BLaER1 (cell line): ENCODE measurements at regions not wholly inside any gene's neighbourhood (a gene's known extent, or its start where the extent isn't known, plus 50 kb on each side); places are given as distances from the start of the nearest gene placed in this dataset.

ENCODE experiments used
- H3K27ac ChIP-seq: shearing (Covaris generic); formaldehyde crosslinking; 2 replicates; pipeline ENCODE4 v1.8.1; 2022
- H3K27me3 ChIP-seq: shearing (Covaris generic); formaldehyde crosslinking; 2 replicates; pipeline ENCODE4 v1.8.1; 2022
- H3K36me3 ChIP-seq: shearing (Covaris generic); formaldehyde crosslinking; 2 replicates; pipeline ENCODE4 v1.8.1; 2022
- H3K4me1 ChIP-seq: shearing (Covaris generic); formaldehyde crosslinking; 2 replicates; pipeline ENCODE4 v1.8.1; 2022
- H3K4me2 ChIP-seq: shearing (Covaris generic); formaldehyde crosslinking; 2 replicates; pipeline ENCODE4 v1.8.1; 2022
- H3K4me3 ChIP-seq: shearing (Covaris generic); formaldehyde crosslinking; 2 replicates; pipeline ENCODE4 v1.8.1; 2022
- H3K9ac ChIP-seq: shearing (Covaris generic); formaldehyde crosslinking; 2 replicates; pipeline ENCODE4 v1.8.1; 2022
- H3K9me3 ChIP-seq: shearing (Covaris generic); formaldehyde crosslinking; 2 replicates; pipeline ENCODE4 v1.8.1; 2022
- H4K20me1 ChIP-seq: shearing (Covaris generic); formaldehyde crosslinking; 2 replicates; pipeline ENCODE4 v1.8.1; 2022
- Cebpa-rat ChIP-seq: shearing (Covaris generic); IDR thresholded peaks from 2 replicates; pipeline ENCODE4 v1.8.1; 2022

DNA sequence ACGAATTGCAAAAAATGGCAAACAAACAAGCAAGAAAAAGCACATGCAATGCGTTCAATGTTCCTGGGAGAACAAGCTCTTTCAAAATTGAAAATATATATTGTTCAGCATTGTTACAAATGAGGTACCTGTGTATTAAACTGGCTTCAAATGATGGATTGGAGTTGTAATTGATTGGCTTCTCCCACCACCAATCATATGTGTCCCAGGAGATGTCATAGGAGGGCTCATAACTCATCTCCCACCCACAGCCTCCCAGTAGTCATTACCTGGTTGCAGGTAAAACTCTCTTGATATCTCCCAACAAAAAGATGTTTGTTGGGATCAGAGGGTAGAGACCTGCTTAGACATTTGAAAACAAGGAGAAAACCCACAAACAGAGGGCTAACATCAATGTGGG is 302.9 kb downstream of the BAMBI start:
- Histone ChIP-seq H3K27me3 (no peaks in the 10 kb centered on the region), H3K4me2 (no peak overlapping the region), H3K9me3 (peaks cover 6% of the 10 kb centered on the region; the same call in 1 of the 2 replicates), H3K27ac (no peak overlapping the region), H3K4me1 (peaks cover 31% of the 10 kb centered on the region), H3K9ac (no peak overlapping the region), H3K4me3 (no peak overlapping the region), H4K20me1 (no peaks in the 10 kb centered on the region), H3K36me3 (no peaks in the 10 kb centered on the region)
- TF ChIP-seq Cebpa-rat: no peak

DNA sequence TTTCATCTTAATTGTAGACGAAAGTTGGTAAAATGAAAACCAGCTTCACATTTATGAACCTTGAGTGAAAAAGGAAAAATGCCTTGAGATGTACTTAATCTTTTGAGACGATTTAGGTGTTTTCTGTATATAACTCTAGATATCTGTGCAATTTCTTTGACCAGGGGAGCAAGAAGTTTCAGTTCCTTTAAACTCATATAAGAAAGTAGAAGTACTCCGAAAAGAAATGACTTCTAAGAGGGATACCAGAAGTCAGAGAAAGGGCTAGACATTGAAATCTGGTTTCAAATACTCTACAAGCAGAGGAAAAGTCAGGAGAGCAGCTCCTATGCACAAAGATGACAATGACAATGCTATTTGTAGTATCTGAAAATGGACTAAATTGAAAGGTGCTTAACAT is 303.7 kb downstream of the BAMBI start:
- H3K9ac ChIP-seq: no peak overlapping the region
- H3K4me2 ChIP-seq: peak overlapping the region; percentile 20; the same call in 1 of the 2 replicates
- H3K4me1 ChIP-seq: peaks cover 37% of the 10 kb centered on the region
- no peak overlapping the region for H3K27ac ChIP-seq
- H3K4me3 ChIP-seq: no peak overlapping the region
- H3K9me3 ChIP-seq: peaks cover 6% of the 10 kb centered on the region; the same call in 1 of the 2 replicates
- H4K20me1 ChIP-seq: no peaks in the 10 kb centered on the region
- TF ChIP-seq Cebpa-rat: no peak
- H3K27me3 ChIP-seq: no peaks in the 10 kb centered on the region
- no peaks in the 10 kb centered on the region for H3K36me3 ChIP-seq

DNA sequence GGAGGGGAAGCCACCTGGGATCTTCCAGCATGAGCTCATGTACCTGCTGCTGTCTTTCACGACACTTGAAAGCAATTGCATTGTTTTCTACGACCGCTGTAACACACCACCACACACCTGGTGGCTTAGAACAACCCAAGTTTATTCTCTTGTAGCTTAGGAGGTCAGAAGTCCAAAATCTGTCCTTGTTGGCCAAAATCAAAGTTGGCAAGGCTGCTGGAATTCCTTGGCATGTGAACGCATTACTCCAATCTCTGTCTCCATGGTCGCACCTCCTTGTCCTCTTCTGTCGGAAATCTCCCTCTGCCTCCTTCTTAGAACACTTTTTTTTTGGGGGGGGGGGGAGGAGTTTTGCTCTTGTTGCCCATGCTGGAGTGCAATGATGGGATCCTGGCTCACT is 305.7 kb downstream of the BAMBI start:
- H3K9me3 ChIP-seq: no peaks in the 10 kb centered on the region
- no peaks in the 10 kb centered on the region for H3K27me3 ChIP-seq
- TF ChIP-seq Cebpa-rat: no peak
- no peak overlapping the region for H3K4me2 ChIP-seq
- no peak overlapping the region for H3K4me3 ChIP-seq
- H3K36me3 ChIP-seq: no peaks in the 10 kb centered on the region
- H3K27ac ChIP-seq: no peak overlapping the region
- peaks cover 46% of the 10 kb centered on the region for H3K4me1 ChIP-seq
- H4K20me1 ChIP-seq: no peaks in the 10 kb centered on the region
- H3K9ac ChIP-seq: no peak overlapping the region

DNA sequence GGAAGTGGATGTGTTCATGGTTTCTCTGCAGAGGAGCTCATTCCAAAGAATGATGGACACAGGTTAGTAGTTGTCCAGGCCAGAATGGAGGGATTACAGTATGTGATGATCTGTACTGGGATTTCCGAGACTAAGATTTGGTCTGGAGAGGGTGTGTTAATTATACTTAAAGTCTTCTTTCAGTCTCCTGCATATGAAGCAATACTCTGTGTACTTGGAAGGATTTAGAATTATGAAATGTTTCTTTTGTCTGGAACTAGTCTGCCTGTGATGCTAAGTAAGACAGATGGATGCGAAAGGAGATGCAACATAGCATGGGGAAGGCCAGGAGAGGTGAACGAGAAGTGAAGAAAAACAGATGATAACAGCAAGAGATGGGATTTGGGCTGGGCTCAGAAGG is 305.1 kb upstream of the LYZL1 start:
- H3K27ac ChIP-seq: no peak overlapping the region
- peaks cover 46% of the 10 kb centered on the region for H3K4me1 ChIP-seq
- H3K9me3 ChIP-seq: no peaks in the 10 kb centered on the region
- no peaks in the 10 kb centered on the region for H3K36me3 ChIP-seq
- H3K27me3 ChIP-seq: no peaks in the 10 kb centered on the region
- no peak for TF ChIP-seq Cebpa-rat
- H3K4me2 ChIP-seq: peak overlapping the region; percentile 55
- no peak overlapping the region for H3K4me3 ChIP-seq
- H4K20me1 ChIP-seq: no peaks in the 10 kb centered on the region
- no peak overlapping the region for H3K9ac ChIP-seq

DNA sequence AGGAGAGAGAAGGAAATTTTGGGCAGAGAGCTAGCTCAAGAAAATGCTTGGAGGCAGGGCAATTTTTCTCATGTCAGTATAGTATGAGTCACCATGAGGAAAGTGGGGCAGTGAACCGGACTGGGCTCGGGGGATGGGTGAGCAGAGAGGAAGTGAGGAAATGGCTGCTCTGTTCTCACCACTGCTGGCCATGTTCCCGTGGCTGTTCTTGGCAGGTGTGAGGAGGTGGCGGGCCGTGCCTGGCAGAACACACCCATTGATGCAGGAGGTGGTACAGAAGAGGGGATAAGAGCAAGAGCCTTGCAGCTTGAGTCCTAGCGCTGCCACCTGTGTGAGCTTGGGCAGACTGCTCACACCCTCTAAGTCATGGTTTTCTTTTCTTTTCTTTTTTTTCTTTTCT is 304.4 kb upstream of the LYZL1 start:
- Histone ChIP-seq H3K36me3 (no peaks in the 10 kb centered on the region), H3K4me1 (peaks cover 46% of the 10 kb centered on the region), H3K27ac (no peak overlapping the region), H3K9me3 (no peaks in the 10 kb centered on the region), H3K4me2 (peak overlapping the region; percentile 55), H3K4me3 (no peak overlapping the region), H4K20me1 (no peaks in the 10 kb centered on the region), H3K27me3 (no peaks in the 10 kb centered on the region), H3K9ac (no peak overlapping the region)
- TF ChIP-seq Cebpa-rat: no peak

DNA sequence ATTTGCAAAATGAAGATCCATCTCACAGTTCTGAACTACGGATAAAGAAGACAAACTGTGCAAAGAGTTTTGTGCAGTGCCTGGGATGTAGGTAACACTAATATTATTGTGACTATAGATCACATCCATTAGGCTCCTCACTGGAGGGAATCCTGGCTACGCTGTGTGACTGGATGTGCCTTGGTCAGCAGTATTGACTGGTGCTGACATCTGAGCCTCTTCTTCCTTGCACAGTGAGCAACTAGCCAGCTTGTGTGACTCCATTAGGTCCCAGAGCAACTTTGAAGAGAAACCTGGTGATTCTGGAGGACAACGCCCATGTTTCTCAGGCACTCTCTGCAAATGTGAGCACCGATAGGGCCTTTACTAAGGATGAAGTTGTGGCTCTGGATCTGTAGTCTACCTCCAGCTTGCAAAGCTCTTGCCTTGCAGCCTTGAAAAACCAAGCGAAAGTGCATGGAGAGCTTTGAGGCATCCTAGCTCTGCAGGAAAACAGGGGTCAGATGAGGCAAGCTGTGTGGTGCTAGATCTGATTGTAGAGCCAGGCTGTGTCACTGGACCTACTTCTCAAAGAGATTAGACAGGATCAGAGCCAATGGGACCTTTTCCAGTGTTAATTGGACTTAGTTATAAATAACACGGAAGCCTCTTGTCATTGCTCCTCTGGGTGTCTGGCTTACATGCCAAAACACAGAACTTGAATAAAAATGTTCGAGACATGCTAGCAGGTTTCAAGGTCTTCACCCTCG is 303.6 kb upstream of the LYZL1 start:
- Histone ChIP-seq H3K4me3 (no peak overlapping the region), H3K4me2 (peak overlapping the region; percentile 55), H4K20me1 (no peaks in the 10 kb centered on the region), H3K4me1 (peaks cover 46% of the 10 kb centered on the region), H3K9me3 (no peaks in the 10 kb centered on the region), H3K36me3 (no peaks in the 10 kb centered on the region), H3K27ac (no peak overlapping the region), H3K9ac (no peak overlapping the region), H3K27me3 (no peaks in the 10 kb centered on the region)
- TF ChIP-seq Cebpa-rat: no peak

DNA sequence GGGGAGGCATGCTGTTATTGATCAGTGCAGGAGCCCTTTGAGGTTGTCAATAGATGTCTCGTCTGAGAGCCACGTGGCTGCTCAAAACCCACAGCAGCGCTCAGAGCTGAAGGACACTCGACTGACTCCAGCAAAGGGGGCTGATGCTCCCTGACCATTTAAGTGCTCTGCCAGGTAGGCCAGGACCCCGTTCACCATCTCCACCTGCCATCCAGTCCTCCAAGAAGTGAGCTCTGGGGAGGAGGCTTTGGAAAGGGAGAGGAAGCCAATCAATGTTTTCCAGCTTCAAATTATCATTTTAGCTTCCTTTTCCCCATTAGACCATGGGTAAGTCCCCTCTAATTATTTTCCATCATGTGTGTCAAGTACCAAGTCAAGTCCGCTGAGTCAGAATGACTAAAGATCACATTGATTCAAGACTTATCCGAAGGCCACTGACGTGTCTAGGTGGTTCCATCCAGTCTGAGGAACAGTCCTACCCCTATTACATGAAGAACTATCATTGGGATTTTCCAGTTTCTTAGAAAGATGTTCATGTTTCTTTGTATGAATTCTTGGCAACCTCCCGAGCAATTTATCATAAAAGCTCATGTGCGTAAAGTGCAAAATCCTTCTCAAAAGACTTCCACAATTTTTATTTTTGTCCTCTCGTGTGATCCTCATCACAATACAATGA is 302.6 kb upstream of the LYZL1 start:
- H4K20me1 ChIP-seq: no peaks in the 10 kb centered on the region
- no peaks in the 10 kb centered on the region for H3K36me3 ChIP-seq
- H3K4me3 ChIP-seq: no peak overlapping the region
- H3K4me1 ChIP-seq: peaks cover 39% of the 10 kb centered on the region
- peak overlapping the region; percentile 17; the same call in 1 of the 2 replicates for H3K4me2 ChIP-seq
- no peak overlapping the region for H3K27ac ChIP-seq
- H3K27me3 ChIP-seq: no peaks in the 10 kb centered on the region
- no peak overlapping the region for H3K9ac ChIP-seq
- no peak for TF ChIP-seq Cebpa-rat
- no peaks in the 10 kb centered on the region for H3K9me3 ChIP-seq

DNA sequence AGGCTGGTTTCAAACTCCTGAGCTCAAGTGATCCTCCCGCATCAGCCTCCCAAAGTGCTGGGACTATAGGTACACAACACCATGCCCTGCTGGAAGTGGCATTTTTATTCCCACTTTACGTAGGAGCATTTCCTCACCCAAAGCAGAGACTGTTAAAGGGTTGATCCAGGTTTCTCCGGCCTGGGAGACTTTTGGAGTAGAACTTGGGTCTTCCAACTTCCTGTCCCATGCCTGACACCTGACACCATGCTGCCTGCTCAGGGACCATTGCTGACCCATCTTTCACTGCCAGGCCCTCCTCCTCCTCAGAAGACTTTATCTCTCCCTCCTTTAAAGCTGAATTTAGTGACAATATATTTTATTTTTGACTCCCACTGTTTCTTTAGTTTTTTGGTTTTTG is 302.0 kb upstream of the LYZL1 start:
- H3K4me2 ChIP-seq: peak overlapping the region; percentile 17; the same call in 1 of the 2 replicates
- H3K9me3 ChIP-seq: no peaks in the 10 kb centered on the region
- peaks cover 35% of the 10 kb centered on the region for H3K4me1 ChIP-seq
- no peak overlapping the region for H3K9ac ChIP-seq
- no peaks in the 10 kb centered on the region for H3K36me3 ChIP-seq
- H3K27me3 ChIP-seq: no peaks in the 10 kb centered on the region
- H4K20me1 ChIP-seq: no peaks in the 10 kb centered on the region
- H3K4me3 ChIP-seq: no peak overlapping the region
- no peak overlapping the region for H3K27ac ChIP-seq
- TF ChIP-seq Cebpa-rat: no peak

DNA sequence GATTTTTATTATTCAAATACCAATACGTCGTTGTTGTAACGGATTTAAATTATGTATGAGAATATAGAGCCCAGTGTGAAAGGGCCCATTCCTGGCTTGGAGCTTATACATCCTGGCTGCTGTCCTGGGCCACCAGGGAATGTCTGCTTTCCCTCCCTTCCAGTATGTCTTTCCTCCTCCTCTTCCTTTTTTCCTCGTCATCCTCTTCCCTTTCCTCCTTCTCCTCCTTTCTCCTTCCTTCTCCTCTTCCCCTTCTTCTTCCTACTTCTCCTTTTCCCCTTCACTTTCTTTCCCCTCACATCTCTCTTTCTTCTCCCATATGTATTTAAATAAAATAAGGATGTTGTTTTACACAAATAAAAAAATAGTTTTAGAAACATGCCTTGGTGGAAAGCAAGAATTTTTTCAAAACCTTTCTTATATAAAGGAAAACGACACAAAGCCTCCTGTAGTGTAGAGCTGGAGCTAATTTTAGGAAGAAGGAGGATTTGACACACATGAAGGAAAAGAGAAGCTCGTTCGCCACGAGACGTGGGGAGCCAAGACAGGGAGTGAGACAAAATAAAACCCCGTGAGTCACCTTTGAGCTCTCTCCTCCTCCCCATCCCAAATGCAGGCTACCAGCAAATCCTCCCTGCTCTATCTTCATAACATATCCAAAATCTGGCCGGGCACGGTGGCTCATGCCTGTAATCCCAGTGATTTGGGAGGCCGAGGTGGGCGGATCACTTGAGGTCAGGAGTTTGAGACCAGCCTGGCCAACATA is 301.1 kb upstream of the LYZL1 start:
- no peak overlapping the region for H3K27ac ChIP-seq
- no peak overlapping the region for H3K4me3 ChIP-seq
- TF ChIP-seq Cebpa-rat: no peak

DNA sequence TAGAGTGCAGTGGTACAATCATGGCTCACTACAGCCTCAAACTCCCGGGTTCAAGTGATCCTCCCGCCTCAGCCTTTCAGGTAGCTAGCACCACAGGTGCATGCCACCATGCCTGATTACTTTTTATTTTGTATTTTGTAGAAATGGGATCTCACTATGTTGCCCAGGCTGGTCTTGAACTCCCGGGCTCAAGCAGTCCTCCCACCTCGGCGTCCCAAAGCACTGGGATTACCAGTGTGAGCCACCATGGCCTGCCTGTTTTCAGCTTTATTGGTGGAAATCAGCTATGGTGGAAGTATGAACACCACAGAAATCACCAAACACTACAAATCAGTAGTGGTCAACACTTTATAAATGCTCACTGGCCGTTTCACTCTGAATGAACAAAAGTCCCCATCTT is 299.9 kb upstream of the LYZL1 start:
- no peaks in the 10 kb centered on the region for H3K9me3 ChIP-seq
- no peaks in the 10 kb centered on the region for H3K36me3 ChIP-seq
- H3K4me3 ChIP-seq: no peak overlapping the region
- no peak overlapping the region for H3K9ac ChIP-seq
- TF ChIP-seq Cebpa-rat: no peak
- H3K27ac ChIP-seq: no peak overlapping the region
- no peaks in the 10 kb centered on the region for H4K20me1 ChIP-seq
- no peak overlapping the region for H3K4me2 ChIP-seq
- H3K4me1 ChIP-seq: peaks cover 33% of the 10 kb centered on the region
- H3K27me3 ChIP-seq: no peaks in the 10 kb centered on the region

More for the DNA sequence above, 301.1 kb upstream of the LYZL1 start:
- no peaks in the 10 kb centered on the region for H4K20me1 ChIP-seq
- no peak overlapping the region for H3K4me2 ChIP-seq
- H3K9ac ChIP-seq: no peak overlapping the region
- H3K36me3 ChIP-seq: no peaks in the 10 kb centered on the region
- H3K4me1 ChIP-seq: peaks cover 35% of the 10 kb centered on the region
- H3K27me3 ChIP-seq: no peaks in the 10 kb centered on the region
- no peaks in the 10 kb centered on the region for H3K9me3 ChIP-seq
